ENCODE measurements at regions not wholly inside any gene's neighbourhood (a gene's known extent, or its start where the extent isn't known, plus 50 kb on each side); places are given as distances from the start of the nearest gene placed in this dataset.

DNA sequence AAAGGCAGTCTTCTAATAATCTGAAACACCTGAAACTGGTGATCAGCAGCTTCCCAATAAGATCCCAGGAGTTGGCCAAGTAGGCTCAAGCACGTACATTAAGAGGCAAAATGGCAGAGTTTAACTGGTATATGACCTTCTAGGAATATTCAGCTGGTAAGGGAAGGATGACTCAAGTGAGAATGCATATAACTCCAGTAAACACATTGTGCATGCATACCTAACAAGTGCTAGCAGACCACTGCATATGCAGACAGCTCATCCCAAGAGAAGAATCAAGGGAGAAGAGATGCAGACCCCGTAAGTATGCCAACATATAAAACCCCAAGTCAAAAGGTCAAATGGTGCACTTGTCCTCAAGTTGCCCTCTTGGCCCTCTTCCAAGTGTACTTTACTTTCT, 73.0 kb upstream of the ZRANB2 start:
- TF ChIP-seq EZH2 (IDR thresholded peaks at IDR 0.05; ENCODE audit: borderline replicate concordance, low read length): no peak
- TF ChIP-seq, protein P1, sequence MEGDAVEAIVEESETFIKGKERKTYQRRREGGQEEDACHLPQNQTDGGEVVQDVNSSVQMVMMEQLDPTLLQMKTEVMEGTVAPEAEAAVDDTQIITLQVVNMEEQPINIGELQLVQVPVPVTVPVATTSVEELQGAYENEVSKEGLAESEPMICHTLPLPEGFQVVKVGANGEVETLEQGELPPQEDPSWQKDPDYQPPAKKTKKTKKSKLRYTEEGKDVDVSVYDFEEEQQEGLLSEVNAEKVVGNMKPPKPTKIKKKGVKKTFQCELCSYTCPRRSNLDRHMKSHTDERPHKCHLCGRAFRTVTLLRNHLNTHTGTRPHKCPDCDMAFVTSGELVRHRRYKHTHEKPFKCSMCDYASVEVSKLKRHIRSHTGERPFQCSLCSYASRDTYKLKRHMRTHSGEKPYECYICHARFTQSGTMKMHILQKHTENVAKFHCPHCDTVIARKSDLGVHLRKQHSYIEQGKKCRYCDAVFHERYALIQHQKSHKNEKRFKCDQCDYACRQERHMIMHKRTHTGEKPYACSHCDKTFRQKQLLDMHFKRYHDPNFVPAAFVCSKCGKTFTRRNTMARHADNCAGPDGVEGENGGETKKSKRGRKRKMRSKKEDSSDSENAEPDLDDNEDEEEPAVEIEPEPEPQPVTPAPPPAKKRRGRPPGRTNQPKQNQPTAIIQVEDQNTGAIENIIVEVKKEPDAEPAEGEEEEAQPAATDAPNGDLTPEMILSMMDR (conservative IDR thresholded peaks at IDR 0.05 in 1 of 2, IDR thresholded peaks at IDR 0.05 in 1 of 2; ENCODE audit: extremely low read depth in 1 of 2, insufficient read depth in 1 of 2, low read depth in 1 of 2, low read length in 2 of 2): no peak

Data from mammary epithelial cell (primary cell).